C4-2B (cell line): ENCODE measurements at regions not wholly inside any gene's neighbourhood (a gene's known extent, or its start where the extent isn't known, plus 50 kb on each side); places are given as distances from the start of the nearest gene placed in this dataset.

Experiments
- CTCF ChIP-seq: fragments of 450-650 bp; conservative IDR thresholded peaks from 2 replicates; pipeline ENCODE4 v1.5.1; 2017; ENCODE audit warnings: mild to moderate bottlenecking
- ZFX ChIP-seq: fragments of 450-650 bp; IDR thresholded peaks from 2 replicates; pipeline ENCODE4 v1.6.1; 2017

- TF ChIP-seq CTCF (no peak), ZFX (no peak)
Measured at GRCh38 chr11:127458561-127458960, 458.0 kb upstream of the KIRREL3 start.
